Muscle of back (tissue), 3 donors: ENCODE measurements at regions not wholly inside any gene's neighbourhood (a gene's known extent, or its start where the extent isn't known, plus 50 kb on each side); places are given as distances from the start of the nearest gene placed in this dataset.
A peak's percentile ranks its signal among the peaks of the same experiment; 100 is the strongest.
"Not testable (repeated sequence)": the region's sequence is repeated elsewhere in the genome, so short reads cannot be mapped to it uniquely, and the experiment has no call there.

Experiments
- DNase-seq, 3 donors: peaks; one replicate each; pipeline versions ENCODE4 v3.0.0 to v3.0.0-alpha.2; 2013

- peak in 1 of 3 donors; percentile 71 for DNase-seq
Observed at GRCh38 chr16:50497592-50497991, 50.6 kb upstream of the NKD1 start.

DNA sequence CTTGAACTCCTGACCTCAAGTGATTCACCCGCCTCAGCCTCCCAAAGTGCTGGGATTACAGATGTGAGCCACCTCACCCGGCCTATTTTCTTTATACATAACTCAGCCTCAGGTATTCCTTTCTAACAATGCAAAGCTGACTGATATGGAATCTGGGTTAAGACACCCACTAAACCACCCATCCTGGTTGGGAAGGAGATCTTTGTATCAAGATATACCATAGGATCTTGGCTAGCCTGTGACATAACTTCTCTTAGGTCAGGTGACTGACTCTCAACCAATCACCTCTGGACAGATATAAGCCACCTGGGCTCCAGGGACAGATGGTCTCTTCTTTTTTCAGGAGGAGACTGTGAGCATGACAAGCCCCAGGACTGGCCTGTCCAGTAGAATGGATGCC is 51.2 kb upstream of the NKD1 start:
- no peak for DNase-seq

GRCh38 chr16:50495673-50496072 is 52.5 kb upstream of the NKD1 start:
- no peak for DNase-seq

- no peak for DNase-seq
Observed at GRCh38 chr16:50494501-50495491, 53.4 kb upstream of the NKD1 start.

GRCh38 chr16:50491516-50491915 is 56.7 kb upstream of the NKD1 start:
- no peak for DNase-seq

DNA sequence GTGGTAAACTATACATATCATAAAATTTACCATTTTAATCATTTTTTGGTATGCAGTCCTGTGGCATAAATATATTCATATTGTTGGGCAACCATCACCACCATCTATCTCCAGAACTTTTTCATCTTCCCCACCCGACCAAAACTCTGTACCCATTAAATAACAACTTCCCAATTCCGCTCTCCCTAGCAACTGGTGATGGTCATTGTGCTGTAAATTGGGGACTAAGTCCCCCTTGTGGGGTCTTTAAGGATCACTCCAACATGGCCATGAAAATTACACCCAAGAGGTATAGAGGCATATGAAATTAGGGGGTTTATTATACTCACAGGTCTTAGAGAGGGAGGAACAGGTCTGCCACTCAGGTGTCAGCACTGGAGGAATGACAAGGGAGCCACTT is 57.4 kb upstream of the NKD1 start:
- DNase-seq, result no peak

DNA sequence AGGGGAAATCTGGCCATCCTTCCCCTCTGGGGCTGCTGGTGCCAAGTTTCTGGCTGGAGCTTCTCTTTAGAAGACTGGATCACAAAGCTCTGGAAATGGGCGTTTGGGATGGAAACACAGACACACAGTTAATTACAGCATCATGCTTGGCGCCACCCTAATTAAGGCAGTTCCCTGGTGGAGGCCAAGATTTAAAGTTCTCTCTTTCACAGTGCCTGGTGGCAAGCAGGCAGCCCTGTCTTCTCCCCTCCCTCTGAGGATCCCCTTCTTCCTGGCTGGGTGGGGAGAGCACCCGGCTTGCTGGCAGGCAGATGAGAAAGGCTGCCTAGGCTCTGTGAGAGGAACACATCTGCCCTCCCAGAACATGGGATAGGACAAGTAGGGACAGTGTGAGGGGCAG is 59.0 kb upstream of the NKD1 start:
- no peak for DNase-seq

- DNase-seq, result no peak
Observed at GRCh38 chr16:50487528-50487927, 60.7 kb upstream of the NKD1 start.

GRCh38 chr16:50486162-50486561 is 62.0 kb upstream of the NKD1 start:
- not testable (repeated sequence) for DNase-seq

- DNase-seq, result no peak
Observed at GRCh38 chr16:50485232-50485631, 63.0 kb upstream of the NKD1 start.

- DNase-seq, result no peak
Observed at GRCh38 chr16:50482271-50482670, 65.9 kb upstream of the NKD1 start.

GRCh38 chr16:50480206-50480605 is 68.0 kb upstream of the NKD1 start:
- DNase-seq, result no peak

- no peak for DNase-seq
Observed at GRCh38 chr16:50479771-50480170, 68.4 kb upstream of the NKD1 start.

GRCh38 chr16:50478773-50479149 is 69.4 kb upstream of the NKD1 start:
- no peak for DNase-seq

DNA sequence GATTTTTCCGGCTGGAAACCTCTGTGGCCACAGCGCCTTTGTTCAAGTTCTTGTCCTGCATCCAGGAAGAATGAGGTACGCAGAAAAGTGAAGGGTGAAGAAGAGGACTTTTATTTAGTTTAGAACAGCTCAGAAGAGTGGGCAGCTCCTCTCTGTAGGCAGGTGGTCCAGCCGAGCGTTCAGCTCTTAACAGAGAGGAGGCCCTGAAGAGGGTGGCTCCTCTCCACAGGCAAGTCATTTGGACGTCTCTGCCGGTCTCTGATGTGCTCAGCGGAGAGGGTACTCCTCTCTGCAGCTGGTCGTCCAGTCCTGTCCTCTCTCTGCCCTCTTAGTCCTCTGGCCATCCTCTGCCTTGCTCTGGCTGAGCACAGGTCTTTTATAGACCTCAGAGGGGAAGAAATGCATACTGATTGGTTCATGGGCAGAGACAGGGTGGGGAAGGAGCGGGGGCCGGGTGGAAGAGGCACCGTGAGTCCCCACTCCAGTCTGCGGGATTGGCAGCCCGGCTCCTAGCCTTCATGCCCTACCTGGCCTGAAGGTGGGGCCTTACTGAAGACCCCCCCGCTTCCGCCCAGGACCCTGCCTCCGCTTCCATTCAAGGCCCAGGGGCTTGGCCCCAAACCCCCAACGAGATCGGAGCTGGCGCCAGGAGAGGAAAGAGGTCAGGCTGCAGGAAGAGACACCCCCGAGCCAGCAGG is 70.0 kb upstream of the NKD1 start:
- DNase-seq, result no peak

GRCh38 chr16:50476486-50477255 is 71.5 kb upstream of the NKD1 start:
- no peak for DNase-seq

- DNase-seq, result no peak
Observed at GRCh38 chr16:50475170-50475569, 73.0 kb upstream of the NKD1 start.

GRCh38 chr16:50474138-50474537 is 74.1 kb upstream of the NKD1 start:
- no peak for DNase-seq

DNA sequence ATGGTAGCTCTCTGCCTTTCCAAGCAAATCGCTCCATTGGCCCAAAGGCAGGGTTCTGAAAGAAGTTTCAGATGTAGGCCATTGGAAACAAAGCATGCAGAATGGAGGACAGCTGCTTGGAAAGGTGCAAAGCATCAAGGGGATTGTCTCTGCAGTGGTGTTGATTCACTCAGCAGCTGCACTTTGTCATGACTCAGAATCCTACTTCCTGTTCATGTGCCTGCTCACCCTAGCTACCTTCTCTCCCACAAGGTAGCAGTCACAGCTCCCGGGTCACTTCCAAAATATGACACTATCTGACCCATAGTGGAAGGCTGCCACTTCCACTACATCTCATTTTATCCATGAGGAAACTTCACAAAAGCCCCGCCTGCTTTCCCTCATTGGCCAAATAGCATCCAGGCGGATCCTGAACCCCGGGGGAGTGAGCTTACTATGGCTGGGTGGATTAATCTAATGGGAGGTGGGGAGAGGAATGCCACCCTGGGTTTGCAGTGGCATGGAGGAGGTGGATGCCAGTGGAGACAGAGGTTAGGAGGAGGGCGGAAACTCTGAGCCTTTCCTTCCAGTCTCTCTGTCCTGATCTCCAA is 74.7 kb upstream of the NKD1 start:
- no peak for DNase-seq

DNA sequence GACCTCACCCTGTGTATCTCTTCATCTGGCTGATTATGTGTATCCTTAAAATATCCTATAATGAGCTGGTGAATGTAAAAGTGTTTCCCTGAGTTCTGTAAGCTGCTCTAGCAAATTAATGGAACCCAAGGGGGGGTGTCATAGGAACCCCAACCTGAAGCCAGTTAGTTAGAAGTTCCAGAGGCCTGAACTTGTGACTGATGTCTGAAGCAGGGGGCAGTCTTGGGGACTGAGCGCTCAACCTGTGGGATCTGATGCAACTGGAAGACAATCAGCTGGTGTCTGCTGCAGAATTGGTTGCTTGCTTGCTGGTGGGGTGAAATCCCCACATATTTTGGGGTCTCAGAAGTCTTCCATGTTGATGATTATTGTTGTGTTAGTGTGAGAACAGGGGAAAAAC is 75.7 kb upstream of the NKD1 start:
- no peak for DNase-seq

DNA sequence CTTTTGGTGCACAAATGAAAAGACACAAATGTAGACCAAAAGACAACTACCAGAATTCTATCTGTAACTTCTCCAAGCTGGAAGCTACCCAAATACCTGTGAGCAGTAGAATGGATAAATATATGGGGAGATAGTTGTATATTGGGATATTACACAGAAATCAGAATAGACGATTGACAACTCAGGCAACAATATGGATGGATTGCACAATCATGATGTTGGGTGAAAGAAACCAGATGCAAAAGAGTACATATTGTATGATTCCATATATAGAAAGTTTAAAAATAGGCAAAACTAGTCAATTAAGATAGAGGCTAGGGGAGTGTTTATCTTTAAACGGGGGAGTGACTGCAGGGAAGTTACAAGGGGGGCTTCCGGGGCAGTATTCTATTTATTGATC is 77.5 kb upstream of the NKD1 start:
- DNase-seq, result no peak

DNA sequence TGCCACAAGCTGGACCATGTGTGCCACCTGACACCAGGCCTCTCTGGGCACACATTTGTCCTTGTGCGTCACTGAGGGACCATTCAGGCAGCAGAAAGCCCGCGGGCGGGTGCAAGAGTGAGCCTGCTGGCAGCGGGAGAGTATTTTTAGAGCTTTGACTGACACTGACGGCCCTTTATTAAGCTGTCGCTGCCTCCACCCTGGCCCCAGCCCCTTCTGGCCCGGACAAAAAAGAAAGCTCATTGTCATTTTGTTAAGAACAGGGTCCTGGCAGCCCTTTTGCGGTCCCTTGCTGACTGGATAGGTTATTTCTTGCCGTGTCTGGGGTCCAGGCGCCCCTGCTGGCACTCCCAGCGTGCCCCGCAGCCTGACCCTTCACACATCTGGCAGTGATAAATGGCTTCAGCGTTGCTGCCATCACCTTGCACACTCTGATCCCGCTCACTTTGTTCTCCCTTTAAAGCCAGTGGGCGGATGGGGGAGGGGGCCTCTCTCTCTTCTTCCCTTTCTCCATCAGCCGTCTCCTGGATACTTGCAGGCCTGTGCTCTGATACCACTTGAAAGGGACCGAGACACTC is 78.4 kb upstream of the NKD1 start:
- peak; percentile 35 to 65 (median 50) for DNase-seq
